ENCODE measurements at regions not wholly inside any gene's neighbourhood (a gene's known extent, or its start where the extent isn't known, plus 50 kb on each side); places are given as distances from the start of the nearest gene placed in this dataset.

DNA sequence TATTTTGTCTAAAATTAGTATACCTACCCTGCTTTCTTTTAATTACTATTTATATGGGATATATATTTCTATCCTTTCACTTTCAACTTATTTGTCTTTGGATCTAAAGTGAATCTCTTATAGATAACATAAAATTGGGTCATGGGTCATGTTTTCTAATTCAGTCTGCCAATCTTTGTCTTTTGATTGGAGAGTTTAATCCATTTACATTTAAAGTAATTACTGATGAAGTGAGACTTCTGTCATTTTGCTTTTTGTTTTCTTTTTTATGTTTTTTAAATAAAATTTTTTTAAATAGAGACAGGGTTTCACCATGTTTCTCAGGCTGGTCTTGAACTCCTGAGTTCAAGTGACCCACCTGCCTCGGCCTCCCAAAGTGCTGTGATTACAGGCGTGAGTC is 50.5 kb upstream of the PRDM1 start:
- TF ChIP-seq SPI1 (IDR thresholded peaks at IDR 0.05; ENCODE audit: low read depth, low read length) (no peak), TAF1 (IDR thresholded peaks at IDR 0.05; ENCODE audit: low read depth, low read length) (no peak), PAX5 (IDR thresholded peaks at IDR 0.05; ENCODE audit: insufficient read depth, low read length, severe bottlenecking) (no peak)
- DNase-seq (ENCODE audit: insufficient read length, low spot score), result no peak
- FAIRE-seq, result no peak

- no peak for DNase-seq (ENCODE audit: insufficient read length, low spot score)
- no peak for TF ChIP-seq POLR2AphosphoS5 (IDR thresholded peaks at IDR 0.05; ENCODE audit: low read depth, low read length)
- no peak for TF ChIP-seq POLR2A (IDR thresholded peaks at IDR 0.05; ENCODE audit: low read depth, low read length)
- TF ChIP-seq POU2F2 (IDR thresholded peaks at IDR 0.05; ENCODE audit: low read depth, low read length), result no peak
- no peak for TF ChIP-seq SPI1 (IDR thresholded peaks at IDR 0.05; ENCODE audit: low read depth, low read length)
- TF ChIP-seq PAX5 (IDR thresholded peaks at IDR 0.05; ENCODE audit: insufficient read depth, low read length, severe bottlenecking), result no peak
- TF ChIP-seq TAF1 (IDR thresholded peaks at IDR 0.05; ENCODE audit: low read depth, low read length), result no peak
- no peak for FAIRE-seq
These were observed 52.3 kb upstream of the PRDM1 start for GRCh38 chr6:106033806-106034205.

DNA sequence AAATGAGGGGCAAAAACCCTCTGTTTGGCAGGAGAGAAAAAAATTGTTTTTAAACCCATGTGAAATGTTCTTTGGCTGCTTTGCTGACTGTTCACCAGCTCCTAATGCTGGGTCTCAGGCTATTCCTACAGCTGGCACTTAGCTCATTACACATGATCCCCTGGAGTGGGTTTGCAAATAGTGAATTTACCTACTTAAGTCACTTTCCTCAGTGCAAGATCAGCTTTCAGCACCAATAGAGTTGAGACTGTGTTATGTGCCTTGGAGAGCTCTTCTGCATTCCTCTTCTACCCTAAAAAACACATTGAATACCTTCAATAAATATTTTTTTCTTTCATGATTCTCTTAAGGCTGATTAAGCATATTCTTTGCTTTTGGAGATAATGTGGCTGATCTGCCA is 58.4 kb upstream of the PRDM1 start:
- TF ChIP-seq POU2F2 (IDR thresholded peaks at IDR 0.05; ENCODE audit: low read depth, low read length), result no peak
- TF ChIP-seq TAF1 (IDR thresholded peaks at IDR 0.05; ENCODE audit: low read depth, low read length), result no peak
- no peak for TF ChIP-seq POLR2AphosphoS5 (IDR thresholded peaks at IDR 0.05; ENCODE audit: low read depth, low read length)
- TF ChIP-seq SPI1 (IDR thresholded peaks at IDR 0.05; ENCODE audit: low read depth, low read length), result no peak
- no peak for TF ChIP-seq POLR2A (IDR thresholded peaks at IDR 0.05; ENCODE audit: low read depth, low read length)
- no peak for TF ChIP-seq PAX5 (IDR thresholded peaks at IDR 0.05; ENCODE audit: insufficient read depth, low read length, severe bottlenecking)
- DNase-seq (ENCODE audit: insufficient read length, low spot score), result no peak
- no peak for FAIRE-seq

DNA sequence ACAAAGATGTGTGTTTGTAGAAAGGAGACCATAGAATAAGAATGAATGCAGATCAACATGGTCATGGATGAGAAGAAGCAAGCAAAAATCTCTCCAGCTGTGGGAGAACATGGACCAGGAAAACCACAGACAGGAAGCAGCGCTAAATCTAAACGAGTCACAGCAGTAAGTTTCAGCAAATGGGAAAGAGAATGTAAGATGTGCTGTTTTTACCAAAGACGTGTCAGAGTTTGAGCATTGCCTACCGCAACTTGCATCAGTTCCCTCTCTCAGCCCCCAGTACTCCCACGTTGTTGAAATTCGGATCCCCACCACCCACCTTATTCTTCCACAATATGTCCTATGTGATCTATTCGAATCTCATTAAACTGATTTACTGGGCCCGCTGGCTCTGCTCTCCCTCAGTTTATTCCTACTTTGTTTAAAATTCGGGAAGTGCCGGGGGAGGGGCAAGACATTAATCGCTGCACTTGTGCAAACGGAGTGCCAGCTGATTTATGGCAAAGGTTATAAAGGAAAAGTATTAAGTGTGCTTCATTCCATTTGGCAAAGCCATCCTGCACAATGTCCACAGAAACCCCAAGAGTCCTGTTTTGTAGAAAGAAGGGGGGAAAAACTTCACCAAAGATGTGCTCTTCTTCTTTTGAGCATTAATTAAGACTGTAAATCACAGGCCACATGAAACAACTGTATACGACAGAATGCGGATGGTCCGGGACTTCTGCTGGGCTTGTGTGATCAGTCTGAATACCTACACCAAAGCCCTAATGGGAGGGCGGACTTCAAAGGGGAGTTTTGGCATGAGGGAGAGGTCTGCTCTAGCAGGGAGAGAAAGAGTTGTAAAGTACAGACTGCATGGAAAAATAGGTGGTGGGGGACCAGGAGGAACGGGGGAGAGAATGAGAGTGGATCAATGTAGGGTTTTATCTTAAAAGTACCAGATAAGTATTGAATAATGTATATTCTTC is 59.1 kb upstream of the PRDM1 start:
- DNase-seq (ENCODE audit: insufficient read length, low spot score) (no peak), FAIRE-seq (no peak)
- TF ChIP-seq POU2F2 (IDR thresholded peaks at IDR 0.05; ENCODE audit: low read depth, low read length) (no peak), TAF1 (IDR thresholded peaks at IDR 0.05; ENCODE audit: low read depth, low read length) (no peak), PAX5 (IDR thresholded peaks at IDR 0.05; ENCODE audit: insufficient read depth, low read length, severe bottlenecking) (no peak), SPI1 (IDR thresholded peaks at IDR 0.05; ENCODE audit: low read depth, low read length) (no peak), POLR2AphosphoS5 (IDR thresholded peaks at IDR 0.05; ENCODE audit: low read depth, low read length) (no peak), POLR2A (IDR thresholded peaks at IDR 0.05; ENCODE audit: low read depth, low read length) (no peak)

DNA sequence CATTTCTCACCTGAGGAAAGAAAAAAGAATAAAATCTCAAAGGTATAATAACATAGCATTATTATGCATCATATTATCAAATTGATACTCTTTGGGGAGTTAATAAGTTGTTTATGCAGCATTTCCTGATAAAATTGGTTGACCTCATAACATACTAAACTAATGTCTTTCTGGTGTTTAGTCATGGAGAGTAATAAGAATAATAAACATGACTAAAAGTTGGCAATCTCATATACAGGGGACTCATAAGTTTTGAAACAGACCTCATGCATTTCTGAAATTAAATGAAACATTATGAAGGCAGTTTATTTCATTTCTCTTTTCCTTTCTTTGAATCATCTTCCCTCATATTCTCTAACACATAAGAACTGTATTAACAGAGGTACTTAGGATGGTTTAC is 60.5 kb upstream of the PRDM1 start:
- FAIRE-seq, result no peak
- no peak for DNase-seq (ENCODE audit: insufficient read length, low spot score)
- TF ChIP-seq POU2F2 (IDR thresholded peaks at IDR 0.05; ENCODE audit: low read depth, low read length) (no peak), POLR2A (IDR thresholded peaks at IDR 0.05; ENCODE audit: low read depth, low read length) (no peak), PAX5 (IDR thresholded peaks at IDR 0.05; ENCODE audit: insufficient read depth, low read length, severe bottlenecking) (no peak), SPI1 (IDR thresholded peaks at IDR 0.05; ENCODE audit: low read depth, low read length) (no peak), POLR2AphosphoS5 (IDR thresholded peaks at IDR 0.05; ENCODE audit: low read depth, low read length) (no peak), TAF1 (IDR thresholded peaks at IDR 0.05; ENCODE audit: low read depth, low read length) (no peak)

DNA sequence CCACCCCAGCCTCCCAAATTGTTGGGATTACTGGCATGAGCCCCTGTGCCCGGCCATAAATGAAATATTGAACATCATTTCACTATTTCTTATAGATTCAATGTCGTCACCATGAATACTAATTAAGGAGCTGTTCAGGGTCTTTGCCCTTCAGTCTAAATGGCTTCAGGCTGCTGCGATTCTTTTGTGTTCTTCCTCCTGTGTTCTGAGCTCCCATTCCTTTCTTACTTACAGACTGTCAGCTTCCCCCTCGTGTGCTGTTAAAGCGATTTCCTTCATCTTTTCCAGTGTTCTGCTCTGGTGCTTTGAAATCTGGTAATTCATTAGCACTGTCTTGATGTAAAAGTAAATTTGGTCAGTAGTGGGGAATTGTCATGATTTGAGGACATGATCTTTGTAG is 63.3 kb upstream of the PRDM1 start:
- no peak for FAIRE-seq
- no peak for TF ChIP-seq POLR2AphosphoS5 (IDR thresholded peaks at IDR 0.05; ENCODE audit: low read depth, low read length)

DNA sequence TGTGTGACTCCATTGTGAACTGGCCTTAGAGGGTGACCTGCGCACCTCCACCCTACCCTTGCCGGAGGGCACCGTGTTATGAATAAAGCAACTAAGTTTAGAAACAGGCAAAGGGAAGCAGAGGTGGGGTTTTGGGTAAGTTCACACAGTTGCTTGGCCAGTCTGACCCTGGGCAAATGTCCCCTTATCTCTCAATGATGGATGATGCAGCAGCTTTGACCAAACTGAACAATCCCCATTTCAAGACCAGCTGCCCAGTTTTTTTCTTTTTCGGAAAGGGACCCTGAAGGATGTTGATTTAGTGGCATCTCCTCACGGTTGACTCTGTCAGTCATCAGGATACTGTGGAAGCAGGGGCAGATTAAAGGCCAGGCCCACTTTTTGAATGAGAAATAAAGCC is 68.7 kb upstream of the PRDM1 start:
- TF ChIP-seq POLR2AphosphoS5 (IDR thresholded peaks at IDR 0.05; ENCODE audit: low read depth, low read length), result no peak
- no peak for TF ChIP-seq TAF1 (IDR thresholded peaks at IDR 0.05; ENCODE audit: low read depth, low read length)
- TF ChIP-seq POLR2A (IDR thresholded peaks at IDR 0.05; ENCODE audit: low read depth, low read length), result no peak
- no peak for TF ChIP-seq PAX5 (IDR thresholded peaks at IDR 0.05; ENCODE audit: insufficient read depth, low read length, severe bottlenecking)
- no peak for TF ChIP-seq POU2F2 (IDR thresholded peaks at IDR 0.05; ENCODE audit: low read depth, low read length)
- TF ChIP-seq SPI1 (IDR thresholded peaks at IDR 0.05; ENCODE audit: low read depth, low read length), result no peak
- no peak for DNase-seq (ENCODE audit: insufficient read length, low spot score)
- FAIRE-seq, result no peak

More for the DNA sequence above, 63.3 kb upstream of the PRDM1 start:
- no peak for DNase-seq (ENCODE audit: insufficient read length, low spot score)

- TF ChIP-seq POLR2A (IDR thresholded peaks at IDR 0.05; ENCODE audit: low read depth, low read length), result no peak
- no peak for TF ChIP-seq SPI1 (IDR thresholded peaks at IDR 0.05; ENCODE audit: low read depth, low read length)
- TF ChIP-seq POU2F2 (IDR thresholded peaks at IDR 0.05; ENCODE audit: low read depth, low read length), result no peak
- TF ChIP-seq TAF1 (IDR thresholded peaks at IDR 0.05; ENCODE audit: low read depth, low read length), result no peak
- TF ChIP-seq PAX5 (IDR thresholded peaks at IDR 0.05; ENCODE audit: insufficient read depth, low read length, severe bottlenecking), result no peak
- TF ChIP-seq POLR2AphosphoS5 (IDR thresholded peaks at IDR 0.05; ENCODE audit: low read depth, low read length), result no peak
- DNase-seq (ENCODE audit: insufficient read length, low spot score), result no peak
- no peak for FAIRE-seq
These were observed 71.2 kb upstream of the PRDM1 start for GRCh38 chr6:106014955-106015354.

DNA sequence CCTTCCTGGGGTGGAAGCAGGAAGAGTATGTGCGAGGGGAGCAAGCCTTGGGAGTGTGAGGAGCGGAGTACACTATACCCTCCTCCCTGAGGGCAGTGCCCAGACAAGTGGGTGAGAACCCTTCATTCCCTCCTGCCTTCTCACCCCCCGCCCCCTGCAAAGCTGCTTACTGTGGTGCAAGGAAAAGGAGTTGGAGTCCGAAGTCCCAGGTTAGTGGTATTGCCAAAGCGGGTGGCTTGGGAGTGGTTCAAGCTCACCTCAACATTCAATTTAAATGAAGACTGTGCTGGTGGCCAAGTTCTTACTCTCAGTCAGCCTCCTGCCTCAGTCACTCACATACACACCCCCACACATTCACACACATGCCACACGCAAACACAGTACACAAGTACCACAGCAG is 74.7 kb upstream of the PRDM1 start:
- FAIRE-seq (no peak), DNase-seq (ENCODE audit: insufficient read length, low spot score) (no peak)
- TF ChIP-seq POLR2A (IDR thresholded peaks at IDR 0.05; ENCODE audit: low read depth, low read length) (no peak), SPI1 (IDR thresholded peaks at IDR 0.05; ENCODE audit: low read depth, low read length) (no peak), PAX5 (IDR thresholded peaks at IDR 0.05; ENCODE audit: insufficient read depth, low read length, severe bottlenecking) (no peak), POU2F2 (IDR thresholded peaks at IDR 0.05; ENCODE audit: low read depth, low read length) (no peak), POLR2AphosphoS5 (IDR thresholded peaks at IDR 0.05; ENCODE audit: low read depth, low read length) (no peak), TAF1 (IDR thresholded peaks at IDR 0.05; ENCODE audit: low read depth, low read length) (no peak)

- FAIRE-seq, result no peak
- no peak for DNase-seq (ENCODE audit: insufficient read length, low spot score)
- TF ChIP-seq POU2F2 (IDR thresholded peaks at IDR 0.05; ENCODE audit: low read depth, low read length) (no peak), TAF1 (IDR thresholded peaks at IDR 0.05; ENCODE audit: low read depth, low read length) (no peak), PAX5 (IDR thresholded peaks at IDR 0.05; ENCODE audit: insufficient read depth, low read length, severe bottlenecking) (no peak), POLR2AphosphoS5 (IDR thresholded peaks at IDR 0.05; ENCODE audit: low read depth, low read length) (no peak), SPI1 (IDR thresholded peaks at IDR 0.05; ENCODE audit: low read depth, low read length) (no peak), POLR2A (IDR thresholded peaks at IDR 0.05; ENCODE audit: low read depth, low read length) (no peak)
These were observed 80.2 kb upstream of the PRDM1 start for GRCh38 chr6:106005954-106006353.

All from GM12891 (cell line).